ENCODE measurements at regions not wholly inside any gene's neighbourhood (a gene's known extent, or its start where the extent isn't known, plus 50 kb on each side); places are given as distances from the start of the nearest gene placed in this dataset.

GRCh38 chr5:174380311-174380710 is 334.8 kb downstream of the NSG2 start:
- no peak for DNase-seq

- no peak for DNase-seq
Observed at GRCh38 chr5:174381241-174381640, 335.7 kb downstream of the NSG2 start.

DNA sequence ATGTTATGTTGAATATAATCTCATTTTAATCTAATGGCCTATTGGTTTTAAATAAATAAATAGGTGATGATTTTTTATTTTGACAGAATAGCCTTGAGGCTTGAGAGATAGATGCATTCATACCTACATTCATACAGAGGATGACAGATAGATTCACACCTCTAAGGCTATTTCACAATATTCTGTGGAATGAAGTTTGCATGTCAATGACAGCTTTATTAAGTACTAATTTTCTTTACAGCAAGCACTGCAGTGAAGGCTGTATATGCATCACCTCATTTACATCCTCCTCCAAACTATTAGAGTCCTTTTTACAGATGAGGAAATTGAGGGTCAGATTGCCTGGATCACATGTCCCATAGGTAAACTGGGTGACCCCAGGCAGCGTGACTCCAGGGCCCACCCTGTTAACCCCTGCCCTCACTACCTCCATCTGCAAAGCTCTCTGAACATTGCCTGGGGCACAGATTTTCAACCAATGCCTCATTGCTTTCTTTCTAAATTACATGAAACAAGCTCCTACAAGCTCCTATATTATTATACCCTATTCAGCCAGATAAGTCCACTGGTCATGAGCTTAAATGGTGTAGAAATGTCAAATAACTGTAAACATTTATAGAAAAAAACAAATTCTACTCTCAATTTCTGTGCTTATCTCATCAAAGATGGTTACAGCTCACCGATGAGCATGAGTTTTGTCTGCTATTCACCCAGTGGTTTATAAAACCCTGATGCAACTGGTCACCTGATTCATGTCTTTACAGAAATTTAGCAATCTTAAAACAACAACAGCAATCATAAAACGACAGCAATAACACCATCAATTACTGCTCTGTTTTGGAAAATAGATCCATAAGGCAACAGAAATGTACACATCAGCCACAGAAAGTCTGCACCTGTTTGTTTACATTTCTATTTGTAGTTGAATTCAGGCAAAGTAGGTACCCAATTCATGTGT is 338.0 kb downstream of the NSG2 start:
- DNase-seq, result no peak

- no peak for DNase-seq
Observed at GRCh38 chr5:174384509-174384947, 339.0 kb downstream of the NSG2 start.

GRCh38 chr5:174386306-174386705 is 338.1 kb upstream of the MSX2 start:
- DNase-seq, result no peak

DNA sequence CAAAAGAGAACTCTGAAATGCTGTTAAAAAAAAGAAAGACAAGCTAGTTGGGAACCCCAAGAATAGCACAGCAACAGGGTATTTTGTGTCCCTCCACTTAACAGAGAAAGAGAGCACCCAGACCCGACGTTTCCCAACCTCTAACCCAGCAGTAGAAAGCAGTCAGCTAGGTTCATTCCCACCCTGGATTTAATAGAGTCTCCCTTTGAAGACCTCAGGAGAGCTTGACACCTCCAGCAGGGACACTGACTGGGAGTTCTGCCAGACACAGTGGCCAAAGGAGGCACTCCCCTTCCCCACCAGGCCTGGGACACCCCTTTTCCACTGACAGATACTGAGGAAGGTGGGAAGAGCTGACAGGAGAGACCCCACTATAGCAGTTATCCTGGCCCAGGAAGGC is 337.5 kb upstream of the MSX2 start:
- DNase-seq, result no peak

GRCh38 chr5:174387448-174387847 is 336.9 kb upstream of the MSX2 start:
- DNase-seq, result no peak

DNA sequence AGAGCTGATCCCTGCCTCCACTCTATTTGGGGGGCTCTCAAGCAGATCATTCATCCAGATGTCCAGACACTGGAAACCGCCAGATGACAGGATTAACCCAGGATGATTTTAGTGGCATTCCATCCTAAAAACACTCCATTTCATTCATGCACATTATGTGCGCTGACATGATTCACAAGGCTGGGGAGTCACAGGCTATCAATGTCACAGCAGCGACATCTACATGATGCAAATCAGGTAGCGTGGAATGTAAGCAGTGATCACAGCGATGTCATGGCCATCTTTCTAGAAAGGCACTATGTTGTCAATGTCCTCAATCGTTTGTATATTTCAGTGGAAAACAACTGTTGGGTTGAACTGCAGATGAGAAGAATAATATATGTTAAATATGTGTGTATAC is 331.5 kb upstream of the MSX2 start:
- DNase-seq, result no peak

GRCh38 chr5:174396541-174396940 is 327.8 kb upstream of the MSX2 start:
- no peak for DNase-seq

DNA sequence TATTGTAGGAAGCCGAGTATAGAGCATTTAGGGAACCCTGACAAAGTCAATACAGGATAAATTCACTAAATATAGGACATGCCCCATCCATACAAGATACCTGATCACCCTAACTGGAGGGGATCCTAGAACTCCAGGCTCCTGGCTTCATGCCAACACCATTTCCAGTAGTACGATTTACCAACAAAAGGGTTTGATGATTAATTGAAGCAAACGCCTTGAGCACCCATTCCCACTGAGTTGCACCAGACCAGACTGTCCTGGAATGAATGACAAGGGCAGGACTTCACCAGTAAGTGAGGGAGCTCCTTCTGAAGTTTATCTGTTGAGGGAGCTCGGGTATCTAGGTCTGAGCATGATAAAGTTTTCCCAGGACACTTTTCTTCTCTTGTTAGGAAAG is 327.2 kb upstream of the MSX2 start:
- DNase-seq, result no peak

DNA sequence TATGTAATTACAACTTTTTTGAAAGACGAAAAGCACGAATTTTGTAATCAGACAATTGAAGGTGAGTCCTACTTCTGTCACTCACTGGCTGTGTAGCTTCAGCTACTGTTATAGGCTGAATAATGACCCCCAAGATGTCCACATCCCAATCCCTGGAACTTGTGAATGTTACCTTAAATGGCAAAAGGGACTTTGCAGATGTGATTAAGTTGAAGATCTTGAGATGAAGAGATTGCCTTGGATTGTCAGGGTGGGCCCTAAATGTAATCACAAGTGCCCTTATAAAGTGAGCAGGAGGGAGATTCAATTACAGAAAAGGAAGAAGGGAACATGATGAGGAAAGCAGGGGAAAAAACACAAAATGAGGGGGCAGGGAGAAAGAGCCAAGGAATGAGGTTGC is 326.2 kb upstream of the MSX2 start:
- no peak for DNase-seq

GRCh38 chr5:174399411-174399810 is 325.0 kb upstream of the MSX2 start:
- DNase-seq, result no peak

DNA sequence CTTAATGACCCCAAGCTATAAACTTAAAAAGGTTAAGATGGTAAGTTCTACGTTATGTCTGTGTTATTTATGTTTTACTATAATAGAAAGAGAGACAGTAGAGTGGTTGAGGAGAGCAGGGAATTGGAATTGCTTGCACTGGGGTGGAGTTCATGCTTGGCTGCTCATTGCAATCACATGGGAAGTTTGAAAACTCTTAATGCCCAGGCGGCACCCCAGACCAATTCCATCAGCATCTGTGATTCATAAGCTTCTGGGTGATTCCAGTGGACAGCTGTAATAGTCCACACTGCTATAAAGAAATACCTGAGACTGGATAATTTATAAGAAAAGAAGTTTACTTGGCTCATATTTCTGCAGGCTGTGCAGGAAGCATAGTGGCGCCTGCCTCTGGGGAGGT is 323.9 kb upstream of the MSX2 start:
- no peak for DNase-seq

- DNase-seq, result no peak
Observed at GRCh38 chr5:174401793-174402192, 322.6 kb upstream of the MSX2 start.

DNA sequence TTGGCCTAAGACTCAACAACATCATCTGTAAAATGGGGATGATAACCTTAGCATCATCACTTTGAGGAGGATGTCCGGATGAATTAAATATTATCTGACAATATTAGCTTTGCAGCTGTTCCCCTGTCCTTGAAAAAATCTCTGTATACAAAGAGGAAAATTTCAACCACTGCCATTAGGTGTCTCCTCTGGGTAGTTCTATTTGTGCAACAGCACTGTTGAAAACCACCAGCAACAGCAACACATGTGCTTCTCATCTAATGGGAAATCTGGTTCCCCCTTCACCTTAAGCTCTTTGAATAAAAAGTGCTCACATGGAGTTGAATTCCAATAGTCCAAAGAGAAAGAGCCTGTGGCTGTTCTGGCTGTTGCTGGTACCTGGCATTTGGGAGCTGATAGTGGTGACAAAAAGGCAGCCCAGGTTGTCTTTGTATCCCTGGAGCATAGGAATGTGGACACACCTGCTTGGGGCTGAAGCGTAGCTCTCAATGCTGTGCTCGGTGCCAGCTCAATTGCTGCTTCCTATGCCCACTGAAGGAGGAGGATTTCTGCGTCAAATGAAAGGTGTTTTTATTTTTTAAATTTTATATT is 322.1 kb upstream of the MSX2 start:
- no peak for DNase-seq

- DNase-seq, result no peak
Observed at GRCh38 chr5:174404848-174405247, 319.5 kb upstream of the MSX2 start.

- no peak for DNase-seq
Observed at GRCh38 chr5:174409070-174409469, 315.3 kb upstream of the MSX2 start.

DNA sequence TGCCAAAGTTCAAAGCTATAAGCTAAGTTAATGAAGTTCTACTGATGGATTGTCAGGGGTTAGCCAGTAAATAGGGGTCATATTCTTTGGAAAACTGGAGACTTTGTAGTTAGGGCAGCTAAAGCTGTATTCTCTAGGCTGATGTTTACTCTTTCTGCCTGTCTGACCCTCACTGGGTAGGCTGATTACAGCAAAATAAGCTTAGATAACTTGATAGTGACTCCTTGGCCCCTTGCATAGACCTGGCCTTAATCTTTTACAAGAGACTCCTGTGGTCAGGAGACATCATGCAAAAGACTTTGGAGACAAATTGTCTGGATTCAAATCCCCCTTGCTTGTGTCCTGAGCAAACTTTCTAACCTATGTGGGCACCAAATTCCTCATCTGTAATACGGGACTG is 314.4 kb upstream of the MSX2 start:
- no peak for DNase-seq

DNA sequence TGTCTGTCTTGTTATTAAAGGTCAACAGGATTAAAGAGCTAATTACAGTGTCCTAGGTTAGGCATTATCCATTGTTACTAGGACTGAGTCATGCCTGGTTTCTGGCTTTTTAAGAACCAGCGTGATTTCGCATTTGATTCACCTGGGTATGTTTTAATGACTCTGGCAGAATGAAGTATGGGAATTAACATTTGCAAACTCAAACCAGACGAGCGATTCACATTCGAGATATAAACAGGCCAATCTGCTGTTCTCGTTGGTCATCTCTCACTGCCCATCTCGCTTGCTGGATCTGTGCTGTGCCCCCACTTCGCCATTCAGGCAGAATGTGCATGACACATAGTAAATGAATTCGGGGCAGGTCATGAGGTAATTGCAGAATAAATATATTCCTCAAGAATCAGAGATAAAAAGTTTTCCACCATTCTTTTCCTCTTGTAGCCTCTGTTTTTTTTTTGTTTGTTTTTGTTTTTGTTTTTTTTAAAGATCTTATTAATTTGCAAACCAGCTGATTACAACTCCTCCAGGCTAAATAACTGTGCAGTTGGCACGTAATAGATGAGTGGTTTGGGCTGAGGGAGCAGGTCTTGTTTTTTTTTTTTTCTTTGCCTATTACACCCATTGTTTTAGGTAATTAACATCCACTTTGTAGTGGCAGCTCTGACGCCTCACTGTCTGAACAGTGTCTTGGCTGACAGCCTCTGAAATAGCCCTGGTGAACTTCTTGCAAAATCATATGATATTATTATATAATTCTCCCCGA is 313.5 kb upstream of the MSX2 start:
- no peak for DNase-seq

GRCh38 chr5:174411479-174411819 is 312.9 kb upstream of the MSX2 start:
- no peak for DNase-seq

DNA sequence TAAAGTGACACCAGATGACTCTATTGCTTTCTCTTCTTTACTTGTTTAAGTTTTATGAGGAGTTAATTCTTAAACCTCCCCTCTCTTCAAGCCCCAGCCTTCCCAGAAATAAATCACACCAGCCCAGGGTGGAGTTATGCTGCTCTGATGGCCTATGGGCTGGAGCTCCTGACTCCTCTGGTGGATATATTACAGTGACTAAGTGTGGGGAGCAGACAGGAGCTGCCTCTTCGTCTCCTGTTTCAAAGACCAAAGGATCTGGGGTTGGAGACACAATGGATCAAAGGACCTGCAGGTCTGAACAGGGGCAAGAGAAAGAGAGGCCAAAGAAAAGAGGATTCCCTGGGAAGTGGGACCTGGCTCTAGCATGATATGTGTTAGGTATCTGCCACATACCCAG is 312.0 kb upstream of the MSX2 start:
- DNase-seq, result no peak

- no peak for DNase-seq
Observed at GRCh38 chr5:174412941-174413340, 311.4 kb upstream of the MSX2 start.

- no peak for DNase-seq
Observed at GRCh38 chr5:174413567-174414314, 310.6 kb upstream of the MSX2 start.

Data from activated T-cell treated with anti-CD3 and anti-CD28 coated beads for 4 hours (primary cell).